GM21367 (cell line): ENCODE measurements at regions not wholly inside any gene's neighbourhood (a gene's known extent, or its start where the extent isn't known, plus 50 kb on each side); places are given as distances from the start of the nearest gene placed in this dataset.
"Not testable (repeated sequence)": the region's sequence is repeated elsewhere in the genome, so short reads cannot be mapped to it uniquely, and the experiment has no call there.

Source experiments
- ATAC-seq: cut with Tn5 transposase; IDR thresholded peaks from one replicate; pipeline ENCODE4 v1.9.1; 2021; ENCODE audit not compliant: unreplicated experiment

DNA sequence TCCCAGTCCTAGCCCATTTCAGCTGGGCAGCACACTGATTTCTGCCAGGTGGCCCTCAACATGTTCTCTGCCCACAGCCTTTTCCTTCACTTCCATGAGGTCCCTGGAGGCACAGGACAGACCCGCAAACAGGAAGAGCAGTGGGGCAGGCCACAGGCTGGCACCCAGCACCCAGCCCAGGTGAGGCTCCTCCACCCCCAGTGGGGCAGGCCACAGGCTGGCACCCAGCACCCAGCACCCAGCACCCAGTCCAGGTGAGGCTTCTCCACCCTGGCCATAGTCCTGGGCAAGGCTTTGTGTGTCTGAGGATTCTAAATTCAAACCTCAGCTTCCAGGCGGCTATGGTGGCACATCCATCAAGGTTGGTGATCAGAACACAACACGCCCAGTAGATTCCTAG, 1413.0 kb downstream of the BRD1 start:
- ATAC-seq: no peak

DNA sequence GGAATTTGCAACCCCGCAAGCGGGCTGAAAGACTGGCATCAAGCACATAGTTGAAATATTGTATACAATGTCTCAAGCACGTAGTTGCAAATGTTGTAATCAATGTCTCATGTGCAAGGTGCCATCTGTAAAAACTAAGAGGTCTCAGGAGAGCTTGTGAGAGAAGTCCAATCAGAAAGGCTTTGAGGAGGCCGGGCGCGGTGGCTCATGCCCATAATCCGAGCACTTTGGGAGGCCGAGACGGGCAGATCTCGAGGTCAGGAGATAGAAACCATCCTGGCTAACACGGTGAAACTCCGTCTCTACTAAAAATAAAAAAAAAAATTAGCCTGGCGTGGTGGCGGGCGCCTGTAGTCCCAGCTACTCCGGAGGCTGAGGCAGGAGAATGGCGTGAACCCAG, 1414.7 kb downstream of the BRD1 start:
- not testable (repeated sequence) for ATAC-seq

- no peak for ATAC-seq
These were observed 1417.1 kb downstream of the BRD1 start for GRCh38 chr22:48410536-48410935.

- no peak for ATAC-seq
These were observed 1420.3 kb downstream of the BRD1 start for GRCh38 chr22:48407256-48407955.

- ATAC-seq: no peak
These were observed 1421.5 kb downstream of the BRD1 start for GRCh38 chr22:48406161-48406560.

GRCh38 chr22:48405741-48406140, 1421.9 kb downstream of the BRD1 start:
- ATAC-seq: no peak

- no peak for ATAC-seq
These were observed 1422.7 kb downstream of the BRD1 start for GRCh38 chr22:48404801-48405447.

GRCh38 chr22:48403521-48404403, 1423.9 kb downstream of the BRD1 start:
- no peak for ATAC-seq

GRCh38 chr22:48402591-48403031, 1425.1 kb downstream of the BRD1 start:
- no peak for ATAC-seq

- ATAC-seq: not testable (repeated sequence)
These were observed 1426.2 kb downstream of the BRD1 start for GRCh38 chr22:48401523-48401922.

- ATAC-seq: no peak
These were observed 1429.3 kb downstream of the BRD1 start for GRCh38 chr22:48398181-48398905.

DNA sequence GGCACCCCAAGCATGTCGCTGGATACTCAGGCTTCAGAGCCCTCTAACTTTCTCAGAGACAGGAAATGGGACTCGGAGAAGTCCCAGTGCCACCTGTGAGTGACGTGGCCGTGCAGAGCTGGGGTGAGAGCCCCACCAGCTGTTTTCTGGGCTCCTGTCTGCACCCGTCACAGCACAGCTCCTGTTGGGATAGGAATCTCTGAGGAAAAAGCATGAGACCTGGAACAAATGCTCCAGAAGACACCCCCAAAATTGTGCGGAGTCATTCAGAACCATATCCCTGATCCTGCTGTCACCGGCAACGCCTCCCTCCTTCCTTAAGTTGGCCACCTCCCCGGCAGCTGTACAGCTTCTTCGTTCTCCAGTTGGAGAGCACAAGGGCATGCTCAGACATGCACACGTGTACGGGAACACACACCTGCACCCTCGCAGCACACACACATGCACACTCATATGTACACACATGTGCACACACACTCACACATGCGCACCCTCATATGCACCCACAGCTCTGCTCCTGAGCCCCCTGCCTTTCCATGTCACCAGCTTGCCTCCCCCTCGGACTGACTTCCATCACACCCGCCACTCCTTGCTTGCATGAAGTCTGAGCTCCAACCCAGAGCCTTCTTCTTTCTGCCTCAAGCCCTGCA, 1430.0 kb downstream of the BRD1 start:
- no peak for ATAC-seq

- no peak for ATAC-seq
These were observed 1430.7 kb downstream of the BRD1 start for GRCh38 chr22:48396785-48397530.

DNA sequence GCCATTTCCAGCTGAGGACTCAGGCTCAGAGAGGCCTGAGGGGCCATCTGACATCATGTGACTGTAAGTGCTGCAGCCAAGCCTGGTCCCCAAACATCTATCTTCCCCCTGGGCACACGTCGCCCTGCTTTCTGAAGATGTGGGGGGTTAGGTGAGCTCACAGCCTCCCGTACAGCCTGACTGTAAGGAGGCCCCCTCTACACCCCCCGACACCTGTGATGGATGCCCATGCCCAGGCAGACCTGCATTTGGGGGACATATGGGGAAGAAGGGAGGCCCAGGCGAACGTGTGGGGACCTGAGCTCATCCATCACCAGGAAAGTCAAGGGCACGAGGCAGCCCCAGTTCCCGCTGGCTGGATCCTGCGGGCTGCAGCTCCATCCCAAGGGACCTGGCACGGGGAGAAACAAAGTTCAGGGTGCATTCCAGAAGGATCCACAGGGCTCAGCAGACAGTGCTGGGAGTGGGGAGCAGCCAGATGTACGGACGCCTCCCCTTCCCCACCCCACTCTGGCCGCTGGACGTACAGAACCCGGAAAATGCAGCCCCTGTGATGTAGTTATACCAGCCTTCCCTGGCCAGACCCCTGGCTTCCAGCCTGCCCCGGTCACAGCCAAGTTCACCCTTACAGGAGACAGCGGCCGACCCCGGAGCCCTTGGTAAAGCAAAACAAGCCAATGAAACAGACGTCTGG, 1431.4 kb downstream of the BRD1 start:
- ATAC-seq: no peak

GRCh38 chr22:48395201-48395600, 1432.5 kb downstream of the BRD1 start:
- ATAC-seq: no peak

GRCh38 chr22:48394787-48395186, 1432.9 kb downstream of the BRD1 start:
- ATAC-seq: no peak

- no peak for ATAC-seq
These were observed 1433.8 kb downstream of the BRD1 start for GRCh38 chr22:48393885-48394284.

- no peak for ATAC-seq
These were observed 1434.7 kb downstream of the BRD1 start for GRCh38 chr22:48393041-48393370.

DNA sequence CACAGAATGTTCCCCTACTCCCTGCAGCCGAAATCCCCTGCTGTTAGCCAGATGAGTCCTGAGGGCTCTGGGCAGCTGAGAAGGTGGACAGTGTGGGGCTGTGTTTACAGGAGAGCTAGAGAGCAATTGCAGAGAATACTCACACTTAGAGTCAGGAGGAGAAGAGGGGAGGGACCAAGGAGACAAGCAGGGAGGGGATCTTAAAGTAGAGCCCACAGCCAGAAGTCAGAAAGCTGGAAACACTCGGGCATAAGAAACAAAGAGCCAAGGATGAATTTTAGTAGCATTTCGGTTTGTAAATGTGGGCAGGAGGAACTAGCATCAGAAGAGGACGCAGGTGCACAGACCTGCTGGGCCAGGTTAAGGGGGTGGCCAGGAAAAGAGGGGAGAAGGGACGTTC, 1435.9 kb downstream of the BRD1 start:
- no peak for ATAC-seq
